ENCODE measurements at regions not wholly inside any gene's neighbourhood (a gene's known extent, or its start where the extent isn't known, plus 50 kb on each side); places are given as distances from the start of the nearest gene placed in this dataset.

- Histone ChIP-seq H3K27me3 (ENCODE audit: control insufficient read depth in 2 of 2, insufficient read depth in 2 of 2, low read length in 2 of 2) (no peaks in the 10 kb centered on the region), H3K4me3 (ENCODE audit: low read length in 2 of 2) (no peak overlapping the region), H3K4me1 (ENCODE audit: control insufficient read depth in 2 of 2, insufficient read depth in 2 of 2, low read length in 2 of 2) (no peaks in the 10 kb centered on the region)
Measured at GRCh38 chr2:41947701-41948396, 100.0 kb upstream of the PKDCC start.

GRCh38 chr2:41948397-41948763 lies 99.4 kb upstream of the PKDCC start:
- no peak overlapping the region for H3K9ac ChIP-seq (ENCODE audit: low read depth in 1 of 2, low read length in 2 of 2)
- no peaks in the 10 kb centered on the region for H3K4me1 ChIP-seq (ENCODE audit: control insufficient read depth in 2 of 2, insufficient read depth in 2 of 2, low read length in 2 of 2)
- H3K36me3 ChIP-seq (ENCODE audit: control insufficient read depth in 2 of 2, insufficient read depth in 2 of 2, low read length in 2 of 2): no peaks in the 10 kb centered on the region
- H3K9me3 ChIP-seq (ENCODE audit: control insufficient read depth in 2 of 2, low read length in 2 of 2): no peaks in the 10 kb centered on the region
- no peak overlapping the region for H3K4me3 ChIP-seq (ENCODE audit: low read length in 2 of 2)
- no peak overlapping the region for H3K27ac ChIP-seq (ENCODE audit: low read depth in 2 of 2, low read length in 2 of 2)
- no peaks in the 10 kb centered on the region for H3K27me3 ChIP-seq (ENCODE audit: control insufficient read depth in 2 of 2, insufficient read depth in 2 of 2, low read length in 2 of 2)

More at GRCh38 chr2:41947701-41948396, 100.0 kb upstream of the PKDCC start:
- H3K27ac ChIP-seq (ENCODE audit: low read depth in 2 of 2, low read length in 2 of 2): no peak overlapping the region
- no peak overlapping the region for H3K9ac ChIP-seq (ENCODE audit: low read depth in 1 of 2, low read length in 2 of 2)
- H3K9me3 ChIP-seq (ENCODE audit: control insufficient read depth in 2 of 2, low read length in 2 of 2): no peaks in the 10 kb centered on the region
- H3K36me3 ChIP-seq (ENCODE audit: control insufficient read depth in 2 of 2, insufficient read depth in 2 of 2, low read length in 2 of 2): no peaks in the 10 kb centered on the region

GRCh38 chr2:41949091-41949882 lies 98.5 kb upstream of the PKDCC start:
- H3K36me3 ChIP-seq (ENCODE audit: control insufficient read depth in 2 of 2, insufficient read depth in 2 of 2, low read length in 2 of 2): no peaks in the 10 kb centered on the region
- H3K4me3 ChIP-seq (ENCODE audit: low read length in 2 of 2): no peak overlapping the region
- H3K27me3 ChIP-seq (ENCODE audit: control insufficient read depth in 2 of 2, insufficient read depth in 2 of 2, low read length in 2 of 2): no peaks in the 10 kb centered on the region
- no peak overlapping the region for H3K9ac ChIP-seq (ENCODE audit: low read depth in 1 of 2, low read length in 2 of 2)
- H3K9me3 ChIP-seq (ENCODE audit: control insufficient read depth in 2 of 2, low read length in 2 of 2): no peaks in the 10 kb centered on the region
- no peak overlapping the region for H3K27ac ChIP-seq (ENCODE audit: low read depth in 2 of 2, low read length in 2 of 2)
- H3K4me1 ChIP-seq (ENCODE audit: control insufficient read depth in 2 of 2, insufficient read depth in 2 of 2, low read length in 2 of 2): no peaks in the 10 kb centered on the region

- Histone ChIP-seq H3K36me3 (ENCODE audit: control insufficient read depth in 2 of 2, insufficient read depth in 2 of 2, low read length in 2 of 2) (no peaks in the 10 kb centered on the region), H3K4me1 (ENCODE audit: control insufficient read depth in 2 of 2, insufficient read depth in 2 of 2, low read length in 2 of 2) (no peaks in the 10 kb centered on the region), H3K4me3 (ENCODE audit: low read length in 2 of 2) (no peak overlapping the region), H3K9me3 (ENCODE audit: control insufficient read depth in 2 of 2, low read length in 2 of 2) (no peaks in the 10 kb centered on the region), H3K27ac (ENCODE audit: low read depth in 2 of 2, low read length in 2 of 2) (no peak overlapping the region), H3K27me3 (ENCODE audit: control insufficient read depth in 2 of 2, insufficient read depth in 2 of 2, low read length in 2 of 2) (no peaks in the 10 kb centered on the region), H3K9ac (ENCODE audit: low read depth in 1 of 2, low read length in 2 of 2) (no peak overlapping the region)
Measured at GRCh38 chr2:41949883-41950665, 97.7 kb upstream of the PKDCC start.

- no peak overlapping the region for H3K9ac ChIP-seq (ENCODE audit: low read depth in 1 of 2, low read length in 2 of 2)
- no peaks in the 10 kb centered on the region for H3K4me1 ChIP-seq (ENCODE audit: control insufficient read depth in 2 of 2, insufficient read depth in 2 of 2, low read length in 2 of 2)
Measured at GRCh38 chr2:41950666-41950960, 97.2 kb upstream of the PKDCC start.

GRCh38 chr2:41954304-41955291 lies 93.2 kb upstream of the PKDCC start:
- H3K27ac ChIP-seq (ENCODE audit: low read depth in 2 of 2, low read length in 2 of 2): no peak overlapping the region
- H3K36me3 ChIP-seq (ENCODE audit: control insufficient read depth in 2 of 2, insufficient read depth in 2 of 2, low read length in 2 of 2): no peaks in the 10 kb centered on the region
- no peak overlapping the region for H3K9ac ChIP-seq (ENCODE audit: low read depth in 1 of 2, low read length in 2 of 2)
- no peaks in the 10 kb centered on the region for H3K27me3 ChIP-seq (ENCODE audit: control insufficient read depth in 2 of 2, insufficient read depth in 2 of 2, low read length in 2 of 2)
- H3K4me1 ChIP-seq (ENCODE audit: control insufficient read depth in 2 of 2, insufficient read depth in 2 of 2, low read length in 2 of 2): no peaks in the 10 kb centered on the region
- no peak overlapping the region for H3K4me3 ChIP-seq (ENCODE audit: low read length in 2 of 2)
- no peaks in the 10 kb centered on the region for H3K9me3 ChIP-seq (ENCODE audit: control insufficient read depth in 2 of 2, low read length in 2 of 2)

More at GRCh38 chr2:41950666-41950960, 97.2 kb upstream of the PKDCC start:
- Histone ChIP-seq H3K27me3 (ENCODE audit: control insufficient read depth in 2 of 2, insufficient read depth in 2 of 2, low read length in 2 of 2) (no peaks in the 10 kb centered on the region), H3K27ac (ENCODE audit: low read depth in 2 of 2, low read length in 2 of 2) (no peak overlapping the region), H3K9me3 (ENCODE audit: control insufficient read depth in 2 of 2, low read length in 2 of 2) (no peaks in the 10 kb centered on the region), H3K36me3 (ENCODE audit: control insufficient read depth in 2 of 2, insufficient read depth in 2 of 2, low read length in 2 of 2) (no peaks in the 10 kb centered on the region), H3K4me3 (ENCODE audit: low read length in 2 of 2) (no peak overlapping the region)

- no peak overlapping the region for H3K4me3 ChIP-seq (ENCODE audit: low read length in 2 of 2)
- H3K4me1 ChIP-seq (ENCODE audit: control insufficient read depth in 2 of 2, insufficient read depth in 2 of 2, low read length in 2 of 2): no peaks in the 10 kb centered on the region
- H3K36me3 ChIP-seq (ENCODE audit: control insufficient read depth in 2 of 2, insufficient read depth in 2 of 2, low read length in 2 of 2): no peaks in the 10 kb centered on the region
- no peak overlapping the region for H3K9ac ChIP-seq (ENCODE audit: low read depth in 1 of 2, low read length in 2 of 2)
- no peak overlapping the region for H3K27ac ChIP-seq (ENCODE audit: low read depth in 2 of 2, low read length in 2 of 2)
- H3K9me3 ChIP-seq (ENCODE audit: control insufficient read depth in 2 of 2, low read length in 2 of 2): no peaks in the 10 kb centered on the region
- no peaks in the 10 kb centered on the region for H3K27me3 ChIP-seq (ENCODE audit: control insufficient read depth in 2 of 2, insufficient read depth in 2 of 2, low read length in 2 of 2)
Measured at GRCh38 chr2:41955316-41956043, 92.3 kb upstream of the PKDCC start.

GRCh38 chr2:41957431-41957830 lies 90.4 kb upstream of the PKDCC start:
- Histone ChIP-seq H3K9ac (ENCODE audit: low read depth in 1 of 2, low read length in 2 of 2) (no peak overlapping the region), H3K36me3 (ENCODE audit: control insufficient read depth in 2 of 2, insufficient read depth in 2 of 2, low read length in 2 of 2) (no peaks in the 10 kb centered on the region), H3K4me1 (ENCODE audit: control insufficient read depth in 2 of 2, insufficient read depth in 2 of 2, low read length in 2 of 2) (no peaks in the 10 kb centered on the region), H3K4me3 (ENCODE audit: low read length in 2 of 2) (no peak overlapping the region), H3K27me3 (ENCODE audit: control insufficient read depth in 2 of 2, insufficient read depth in 2 of 2, low read length in 2 of 2) (no peaks in the 10 kb centered on the region), H3K27ac (ENCODE audit: low read depth in 2 of 2, low read length in 2 of 2) (no peak overlapping the region), H3K9me3 (ENCODE audit: control insufficient read depth in 2 of 2, low read length in 2 of 2) (no peaks in the 10 kb centered on the region)

- H3K9ac ChIP-seq (ENCODE audit: low read depth in 1 of 2, low read length in 2 of 2): no peak overlapping the region
- no peaks in the 10 kb centered on the region for H3K27me3 ChIP-seq (ENCODE audit: control insufficient read depth in 2 of 2, insufficient read depth in 2 of 2, low read length in 2 of 2)
- H3K36me3 ChIP-seq (ENCODE audit: control insufficient read depth in 2 of 2, insufficient read depth in 2 of 2, low read length in 2 of 2): no peaks in the 10 kb centered on the region
- H3K27ac ChIP-seq (ENCODE audit: low read depth in 2 of 2, low read length in 2 of 2): no peak overlapping the region
- no peak overlapping the region for H3K4me3 ChIP-seq (ENCODE audit: low read length in 2 of 2)
- no peaks in the 10 kb centered on the region for H3K9me3 ChIP-seq (ENCODE audit: control insufficient read depth in 2 of 2, low read length in 2 of 2)
- peaks cover 4 to 6% of the 10 kb centered on the region in 2 donors for H3K4me1 ChIP-seq (ENCODE audit: control insufficient read depth in 2 of 2, insufficient read depth in 2 of 2, low read length in 2 of 2)
Measured at GRCh38 chr2:41958251-41958650, 89.6 kb upstream of the PKDCC start.

All from mucosa of rectum (tissue), 2 donors.